ENCODE measurements at regions not wholly inside any gene's neighbourhood (a gene's known extent, or its start where the extent isn't known, plus 50 kb on each side); places are given as distances from the start of the nearest gene placed in this dataset.

GRCh38 chr20:12318043-12318442 lies 400.4 kb downstream of the BTBD3 start:
- no peak overlapping the region for H3K4me2 ChIP-seq (ENCODE audit: low read length)
- TF ChIP-seq, protein P1, sequence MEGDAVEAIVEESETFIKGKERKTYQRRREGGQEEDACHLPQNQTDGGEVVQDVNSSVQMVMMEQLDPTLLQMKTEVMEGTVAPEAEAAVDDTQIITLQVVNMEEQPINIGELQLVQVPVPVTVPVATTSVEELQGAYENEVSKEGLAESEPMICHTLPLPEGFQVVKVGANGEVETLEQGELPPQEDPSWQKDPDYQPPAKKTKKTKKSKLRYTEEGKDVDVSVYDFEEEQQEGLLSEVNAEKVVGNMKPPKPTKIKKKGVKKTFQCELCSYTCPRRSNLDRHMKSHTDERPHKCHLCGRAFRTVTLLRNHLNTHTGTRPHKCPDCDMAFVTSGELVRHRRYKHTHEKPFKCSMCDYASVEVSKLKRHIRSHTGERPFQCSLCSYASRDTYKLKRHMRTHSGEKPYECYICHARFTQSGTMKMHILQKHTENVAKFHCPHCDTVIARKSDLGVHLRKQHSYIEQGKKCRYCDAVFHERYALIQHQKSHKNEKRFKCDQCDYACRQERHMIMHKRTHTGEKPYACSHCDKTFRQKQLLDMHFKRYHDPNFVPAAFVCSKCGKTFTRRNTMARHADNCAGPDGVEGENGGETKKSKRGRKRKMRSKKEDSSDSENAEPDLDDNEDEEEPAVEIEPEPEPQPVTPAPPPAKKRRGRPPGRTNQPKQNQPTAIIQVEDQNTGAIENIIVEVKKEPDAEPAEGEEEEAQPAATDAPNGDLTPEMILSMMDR (IDR thresholded peaks at IDR 0.05; ENCODE audit: low read depth, low read length, poor library complexity, severe bottlenecking): no peak
- TF ChIP-seq EZH2phosphoT487 (IDR thresholded peaks at IDR 0.05; ENCODE audit: borderline replicate concordance, low read length): no peak
- H3K4me3 ChIP-seq (ENCODE audit: low read length): no peak overlapping the region
- H3K9me2 ChIP-seq (replicated peaks; ENCODE audit: control insufficient read depth, low read length): no peaks in the 10 kb centered on the region
- no peak overlapping the region for H3K27ac ChIP-seq (ENCODE audit: low read depth, low read length)
- H3K27me3 ChIP-seq (ENCODE audit: control insufficient read depth, low read length): no peaks in the 10 kb centered on the region
- H3K36me3 ChIP-seq (ENCODE audit: control insufficient read depth, low read length): no peaks in the 10 kb centered on the region
- H3K4me1 ChIP-seq (ENCODE audit: control insufficient read depth, low read length): no peaks in the 10 kb centered on the region
- no peaks in the 10 kb centered on the region for H3F3A ChIP-seq (ENCODE audit: control insufficient read depth, insufficient read depth)
- no peaks in the 10 kb centered on the region for H4K20me1 ChIP-seq (ENCODE audit: control insufficient read depth, insufficient read depth, low read depth, low read length)
- H3K79me2 ChIP-seq (ENCODE audit: control insufficient read depth, low read length): no peaks in the 10 kb centered on the region
- no peaks in the 10 kb centered on the region; the same call in 1 of the 2 replicates for H3K9me3 ChIP-seq (ENCODE audit: control insufficient read depth, insufficient read depth, low read length)

GRCh38 chr20:12321736-12322135 lies 404.0 kb downstream of the BTBD3 start:
- no peak overlapping the region for H3K27ac ChIP-seq (ENCODE audit: low read depth, low read length)
- no peaks in the 10 kb centered on the region for H3K36me3 ChIP-seq (ENCODE audit: control insufficient read depth, low read length)
- H3K4me1 ChIP-seq (ENCODE audit: control insufficient read depth, low read length): no peaks in the 10 kb centered on the region
- no peaks in the 10 kb centered on the region for H3K79me2 ChIP-seq (ENCODE audit: control insufficient read depth, low read length)
- no peaks in the 10 kb centered on the region for H3K9me2 ChIP-seq (replicated peaks; ENCODE audit: control insufficient read depth, low read length)
- H3K4me2 ChIP-seq (ENCODE audit: low read length): no peak overlapping the region
- no peaks in the 10 kb centered on the region; the same call in 1 of the 2 replicates for H3K9me3 ChIP-seq (ENCODE audit: control insufficient read depth, insufficient read depth, low read length)
- no peaks in the 10 kb centered on the region for H3K27me3 ChIP-seq (ENCODE audit: control insufficient read depth, low read length)
- TF ChIP-seq EZH2phosphoT487 (IDR thresholded peaks at IDR 0.05; ENCODE audit: borderline replicate concordance, low read length): no peak
- TF ChIP-seq, protein P1 (IDR thresholded peaks at IDR 0.05; ENCODE audit: low read depth, low read length, poor library complexity, severe bottlenecking): no peak
- H3K4me3 ChIP-seq (ENCODE audit: low read length): no peak overlapping the region
- H4K20me1 ChIP-seq (ENCODE audit: control insufficient read depth, insufficient read depth, low read depth, low read length): no peaks in the 10 kb centered on the region
- H3F3A ChIP-seq (ENCODE audit: control insufficient read depth, insufficient read depth): no peaks in the 10 kb centered on the region

- Histone ChIP-seq H3F3A (ENCODE audit: control insufficient read depth, insufficient read depth) (no peaks in the 10 kb centered on the region), H3K4me2 (ENCODE audit: low read length) (no peak overlapping the region), H4K20me1 (ENCODE audit: control insufficient read depth, insufficient read depth, low read depth, low read length) (no peaks in the 10 kb centered on the region), H3K27ac (ENCODE audit: low read depth, low read length) (no peak overlapping the region), H3K9me3 (ENCODE audit: control insufficient read depth, insufficient read depth, low read length) (no peaks in the 10 kb centered on the region; the same call in 1 of the 2 replicates), H3K36me3 (ENCODE audit: control insufficient read depth, low read length) (no peaks in the 10 kb centered on the region), H3K4me3 (ENCODE audit: low read length) (no peak overlapping the region), H3K79me2 (ENCODE audit: control insufficient read depth, low read length) (no peaks in the 10 kb centered on the region), H3K9me2 (replicated peaks; ENCODE audit: control insufficient read depth, low read length) (no peaks in the 10 kb centered on the region), H3K4me1 (ENCODE audit: control insufficient read depth, low read length) (no peaks in the 10 kb centered on the region), H3K27me3 (ENCODE audit: control insufficient read depth, low read length) (no peaks in the 10 kb centered on the region)
- TF ChIP-seq, protein P1 (IDR thresholded peaks at IDR 0.05; ENCODE audit: low read depth, low read length, poor library complexity, severe bottlenecking): no peak
- no peak for TF ChIP-seq EZH2phosphoT487 (IDR thresholded peaks at IDR 0.05; ENCODE audit: borderline replicate concordance, low read length)
Measured at GRCh38 chr20:12327205-12327604, 409.5 kb downstream of the BTBD3 start.

Measured in DOHH2 (cell line).